NCI-H69 (cell line): ENCODE measurements at regions not wholly inside any gene's neighbourhood (a gene's known extent, or its start where the extent isn't known, plus 50 kb on each side); places are given as distances from the start of the nearest gene placed in this dataset.

ENCODE experiments used
- DNase-seq: peaks from one replicate; lab custom pipeline; 2025; lab: John Stamatoyannopoulos, UW

- DNase-seq = no peak
Observed at GRCh38 chr10:8233049-8233448, 178.6 kb downstream of the GATA3 start.

GRCh38 chr10:8233832-8234259, 179.4 kb downstream of the GATA3 start:
- DNase-seq = no peak

- DNase-seq = no peak
Observed at GRCh38 chr10:8235253-8236027, 181.0 kb downstream of the GATA3 start.

GRCh38 chr10:8238986-8239385, 184.5 kb downstream of the GATA3 start:
- DNase-seq = no peak

- DNase-seq = no peak
Observed at GRCh38 chr10:8240861-8241260, 186.4 kb downstream of the GATA3 start.

GRCh38 chr10:8242295-8242872, 187.9 kb downstream of the GATA3 start:
- no peak for DNase-seq

GRCh38 chr10:8245131-8245813, 190.8 kb downstream of the GATA3 start:
- no peak for DNase-seq

- DNase-seq = no peak
Observed at GRCh38 chr10:8245814-8246142, 191.3 kb downstream of the GATA3 start.

GRCh38 chr10:8246548-8246947, 192.1 kb downstream of the GATA3 start:
- DNase-seq = no peak

GRCh38 chr10:8247191-8247590, 192.7 kb downstream of the GATA3 start:
- no peak for DNase-seq

- no peak for DNase-seq
Observed at GRCh38 chr10:8248868-8249267, 194.4 kb downstream of the GATA3 start.

- DNase-seq = no peak
Observed at GRCh38 chr10:8254350-8254749, 199.9 kb downstream of the GATA3 start.

GRCh38 chr10:8255301-8255700, 200.8 kb downstream of the GATA3 start:
- DNase-seq = no peak

- no peak for DNase-seq
Observed at GRCh38 chr10:8260645-8261044, 206.2 kb downstream of the GATA3 start.

GRCh38 chr10:8262317-8262716, 207.8 kb downstream of the GATA3 start:
- no peak for DNase-seq

GRCh38 chr10:8269976-8270375, 215.5 kb downstream of the GATA3 start:
- no peak for DNase-seq

GRCh38 chr10:8272794-8273425, 218.4 kb downstream of the GATA3 start:
- no peak for DNase-seq

GRCh38 chr10:8273749-8274148, 219.3 kb downstream of the GATA3 start:
- DNase-seq = no peak

GRCh38 chr10:8275911-8276310, 221.4 kb downstream of the GATA3 start:
- DNase-seq = no peak

GRCh38 chr10:8278099-8278498, 223.6 kb downstream of the GATA3 start:
- no peak for DNase-seq

GRCh38 chr10:8279598-8279997, 225.1 kb downstream of the GATA3 start:
- DNase-seq = no peak

- DNase-seq = no peak
Observed at GRCh38 chr10:8280946-8281345, 226.5 kb downstream of the GATA3 start.

GRCh38 chr10:8282340-8282739, 227.9 kb downstream of the GATA3 start:
- no peak for DNase-seq
